ENCODE measurements at regions not wholly inside any gene's neighbourhood (a gene's known extent, or its start where the extent isn't known, plus 50 kb on each side); places are given as distances from the start of the nearest gene placed in this dataset.

DNA sequence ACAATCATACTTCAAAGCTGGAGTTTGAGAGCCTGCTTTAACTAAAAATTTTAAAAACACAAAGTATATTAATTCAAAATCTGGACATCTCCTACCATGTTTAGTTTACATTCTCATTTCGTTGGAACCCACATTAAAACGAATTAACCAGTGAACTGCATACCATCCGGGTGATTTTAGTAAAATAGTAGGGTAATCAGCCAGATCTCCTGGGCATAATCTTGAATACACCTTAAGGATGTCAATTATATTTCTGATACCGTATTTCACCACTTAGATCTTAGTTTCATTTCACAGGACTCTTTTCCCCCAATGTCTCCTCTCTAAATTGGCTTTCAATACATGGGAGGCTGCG is 175.6 kb upstream of the PFKP start:
- TF ChIP-seq, protein P1, sequence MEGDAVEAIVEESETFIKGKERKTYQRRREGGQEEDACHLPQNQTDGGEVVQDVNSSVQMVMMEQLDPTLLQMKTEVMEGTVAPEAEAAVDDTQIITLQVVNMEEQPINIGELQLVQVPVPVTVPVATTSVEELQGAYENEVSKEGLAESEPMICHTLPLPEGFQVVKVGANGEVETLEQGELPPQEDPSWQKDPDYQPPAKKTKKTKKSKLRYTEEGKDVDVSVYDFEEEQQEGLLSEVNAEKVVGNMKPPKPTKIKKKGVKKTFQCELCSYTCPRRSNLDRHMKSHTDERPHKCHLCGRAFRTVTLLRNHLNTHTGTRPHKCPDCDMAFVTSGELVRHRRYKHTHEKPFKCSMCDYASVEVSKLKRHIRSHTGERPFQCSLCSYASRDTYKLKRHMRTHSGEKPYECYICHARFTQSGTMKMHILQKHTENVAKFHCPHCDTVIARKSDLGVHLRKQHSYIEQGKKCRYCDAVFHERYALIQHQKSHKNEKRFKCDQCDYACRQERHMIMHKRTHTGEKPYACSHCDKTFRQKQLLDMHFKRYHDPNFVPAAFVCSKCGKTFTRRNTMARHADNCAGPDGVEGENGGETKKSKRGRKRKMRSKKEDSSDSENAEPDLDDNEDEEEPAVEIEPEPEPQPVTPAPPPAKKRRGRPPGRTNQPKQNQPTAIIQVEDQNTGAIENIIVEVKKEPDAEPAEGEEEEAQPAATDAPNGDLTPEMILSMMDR (IDR thresholded peaks at IDR 0.05; ENCODE audit: low read depth, low read length, missing control alignments) = no peak
- Histone ChIP-seq H3K36me3 (replicated peaks) (no peaks in the 10 kb centered on the region), H3K27ac (no peak overlapping the region), H3K27me3 (replicated peaks) (no peaks in the 10 kb centered on the region), H3K4me3 (ENCODE audit: low read depth, low read length) (no peak overlapping the region)
- in situ Hi-C loops (cut with HindIII; ENCODE audit: low pct_ligation_motif_present, low sequenced_read_pairs) = no loop called here
- DNase-seq = no peak

DNA sequence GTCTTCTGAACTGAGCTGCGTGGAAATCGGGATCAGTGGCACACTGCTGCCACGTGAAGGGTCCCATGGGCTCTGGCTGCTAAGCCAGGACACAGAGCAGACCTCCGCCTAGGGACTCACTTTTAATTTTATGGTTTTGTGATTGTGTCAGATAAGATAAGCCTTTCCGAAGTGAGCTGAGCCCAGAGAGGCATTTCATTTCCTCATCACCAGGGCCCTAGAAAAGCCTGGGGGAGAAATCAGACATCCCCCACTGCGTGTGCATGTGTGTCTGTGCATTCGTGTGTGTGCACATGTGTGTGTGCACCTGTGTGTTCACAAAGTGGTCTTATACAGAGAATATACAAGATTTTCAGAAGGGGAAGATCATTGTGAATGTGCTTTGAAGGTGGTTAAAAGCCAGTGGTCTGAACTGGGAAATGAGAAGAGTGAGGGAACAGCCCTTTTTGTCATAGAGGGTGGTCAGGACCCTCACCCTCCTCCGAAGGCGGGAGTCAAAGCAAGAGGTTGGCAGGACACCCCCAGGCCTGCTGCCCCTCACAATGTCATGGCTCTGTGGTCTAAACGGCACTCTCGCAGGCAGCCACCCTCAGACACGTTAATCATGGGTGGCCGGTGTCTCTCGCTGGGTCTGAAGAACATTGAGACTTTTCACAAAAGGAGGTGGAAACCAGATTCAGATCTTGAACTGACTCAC is 176.1 kb upstream of the PFKP start:
- in situ Hi-C loops (cut with HindIII; ENCODE audit: low pct_ligation_motif_present, low sequenced_read_pairs) = no loop called here
- no peak for DNase-seq
- H3K4me3 ChIP-seq (ENCODE audit: low read depth, low read length) = no peak overlapping the region
- no peak overlapping the region for H3K27ac ChIP-seq
- H3K36me3 ChIP-seq (replicated peaks) = no peaks in the 10 kb centered on the region
- TF ChIP-seq, protein P1 (IDR thresholded peaks at IDR 0.05; ENCODE audit: low read depth, low read length, missing control alignments) = no peak
- no peaks in the 10 kb centered on the region for H3K27me3 ChIP-seq (replicated peaks)

DNA sequence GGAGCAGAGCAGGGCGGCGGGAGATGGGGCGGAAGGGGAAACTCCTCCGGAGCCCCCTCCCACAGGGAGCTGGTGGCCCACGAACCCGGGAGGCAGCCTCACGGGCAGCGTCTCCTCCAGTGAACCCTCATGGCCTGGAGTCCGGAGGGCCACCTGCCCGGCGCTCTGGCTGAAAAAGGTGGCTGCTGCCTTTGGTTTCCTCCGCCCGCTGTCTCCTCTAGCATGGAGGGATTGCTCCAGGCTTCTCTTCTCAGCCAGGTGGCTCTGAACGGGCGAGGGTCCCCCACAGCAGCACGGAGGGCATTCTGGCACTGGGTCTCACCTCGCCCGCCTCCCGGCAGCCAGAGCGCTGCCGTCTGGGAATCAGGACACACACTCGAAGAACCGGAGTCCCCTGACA is 177.3 kb upstream of the PFKP start:
- in situ Hi-C loops (cut with HindIII; ENCODE audit: low pct_ligation_motif_present, low sequenced_read_pairs) = no loop called here
- no peak for DNase-seq
- no peak overlapping the region for H3K27ac ChIP-seq
- no peaks in the 10 kb centered on the region for H3K27me3 ChIP-seq (replicated peaks)
- TF ChIP-seq, protein P1 (IDR thresholded peaks at IDR 0.05; ENCODE audit: low read depth, low read length, missing control alignments) = no peak
- no peaks in the 10 kb centered on the region for H3K36me3 ChIP-seq (replicated peaks)
- H3K4me3 ChIP-seq (ENCODE audit: low read depth, low read length) = no peak overlapping the region

DNA sequence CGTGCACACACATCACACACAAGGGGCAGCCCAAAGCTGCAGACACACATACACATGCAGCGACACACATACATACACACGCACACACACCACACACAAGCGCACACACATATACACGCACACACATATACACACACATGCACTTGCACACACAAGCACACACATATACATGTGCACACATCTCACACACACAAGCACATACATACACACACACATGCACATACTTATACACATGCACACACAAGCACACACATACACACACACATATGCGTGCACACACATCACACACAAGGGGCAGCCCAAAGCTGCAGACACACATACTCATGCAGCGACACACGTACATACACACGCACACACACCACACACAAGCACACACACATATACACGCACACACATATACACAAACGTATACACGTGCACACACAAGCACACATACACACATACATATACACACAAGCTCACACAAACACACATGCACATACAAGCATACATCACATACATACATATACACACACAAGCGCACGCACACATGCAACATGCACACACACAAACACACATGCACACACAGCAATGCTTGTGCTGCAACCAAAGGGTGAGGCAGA is 178.8 kb upstream of the PFKP start:
- no peak for DNase-seq
- Histone ChIP-seq H3K4me3 (ENCODE audit: low read depth, low read length) (no peak overlapping the region), H3K27ac (no peak overlapping the region), H3K27me3 (replicated peaks) (no peaks in the 10 kb centered on the region), H3K36me3 (replicated peaks) (no peaks in the 10 kb centered on the region)
- in situ Hi-C loops (cut with HindIII; ENCODE audit: low pct_ligation_motif_present, low sequenced_read_pairs) = no loop called here
- TF ChIP-seq, protein P1 (IDR thresholded peaks at IDR 0.05; ENCODE audit: low read depth, low read length, missing control alignments) = no peak

DNA sequence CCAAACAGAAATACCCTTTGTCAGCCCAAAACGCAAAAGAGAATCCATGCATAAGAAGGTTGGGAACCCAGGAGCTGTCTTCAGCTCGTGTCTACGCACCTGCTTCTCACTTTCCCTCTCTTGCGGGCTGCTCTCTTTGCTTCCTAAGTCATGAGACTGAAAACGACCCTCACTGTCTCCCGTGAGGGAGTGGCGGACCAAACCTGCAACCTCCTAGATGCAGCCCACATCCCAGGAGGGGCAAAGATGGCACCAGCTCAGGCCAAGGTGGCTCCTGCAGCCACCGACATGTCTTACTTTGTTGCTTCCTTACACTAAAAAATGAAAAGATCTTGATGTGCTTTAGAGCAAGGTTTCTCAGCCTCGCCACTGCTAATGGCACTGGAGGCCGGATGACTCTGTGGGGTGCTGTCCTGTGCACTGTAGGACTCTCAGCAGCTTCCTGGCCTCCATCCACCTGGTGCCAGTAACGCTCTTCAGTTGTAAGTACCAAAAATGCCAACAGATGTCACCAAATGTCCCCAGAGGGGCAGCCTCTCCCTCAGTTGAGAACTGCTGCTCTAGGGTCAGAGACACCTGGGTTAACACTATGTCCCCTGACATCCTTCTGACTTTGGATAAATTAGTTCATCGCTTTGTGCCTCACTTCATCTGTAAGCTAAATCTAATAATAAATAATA is 179.8 kb upstream of the PFKP start:
- TF ChIP-seq, protein P1 (IDR thresholded peaks at IDR 0.05; ENCODE audit: low read depth, low read length, missing control alignments) = no peak
- H3K4me3 ChIP-seq (ENCODE audit: low read depth, low read length) = no peak overlapping the region
- in situ Hi-C loops (cut with HindIII; ENCODE audit: low pct_ligation_motif_present, low sequenced_read_pairs) = no loop called here
- DNase-seq = no peak
- no peaks in the 10 kb centered on the region for H3K36me3 ChIP-seq (replicated peaks)
- H3K27me3 ChIP-seq (replicated peaks) = no peaks in the 10 kb centered on the region
- no peak overlapping the region for H3K27ac ChIP-seq

Measured in brain microvascular endothelial cell (primary cell).